Loucy (cell line): ENCODE measurements at regions not wholly inside any gene's neighbourhood (a gene's known extent, or its start where the extent isn't known, plus 50 kb on each side); places are given as distances from the start of the nearest gene placed in this dataset.

Experiments used
- H2AFZ ChIP-seq: fragments of 200-600 bp; sonication (generic); 2 replicates; pipeline ENCODE4 v1.6.0; 2016; ENCODE audit warnings: antibody characterized with exemption, mild to moderate bottlenecking, low read length, moderate library complexity
- H3F3A ChIP-seq: fragments of 200-600 bp; 2 replicates; pipeline ENCODE4 v1.6.0; 2016; ENCODE audit warnings: antibody characterized with exemption, low read depth, mild to moderate bottlenecking
- H3K27me3 ChIP-seq: fragments of 200-600 bp; sonication (generic); 2 replicates; pipeline ENCODE4 v1.6.1; 2014; ENCODE audit warnings: low read length, mild to moderate bottlenecking; ENCODE audit not compliant: insufficient read depth, poor library complexity, severe bottlenecking
- H3K36me3 ChIP-seq: fragments of 200-600 bp; sonication (generic); 2 replicates; pipeline ENCODE4 v1.6.1; 2016; ENCODE audit warnings: low read length; ENCODE audit not compliant: insufficient read depth
- H3K4me1 ChIP-seq: fragments of 200-600 bp; sonication (generic); 2 replicates; pipeline ENCODE4 v1.5.1; 2014; ENCODE audit warnings: low read length, mild to moderate bottlenecking; ENCODE audit not compliant: insufficient read depth, poor library complexity, severe bottlenecking
- H3K4me2 ChIP-seq: fragments of 200-600 bp; sonication (generic); 2 replicates; pipeline ENCODE4 v1.6.0; 2014; ENCODE audit warnings: antibody characterized with exemption, low read length, low read depth, mild to moderate bottlenecking; ENCODE audit not compliant: poor library complexity, severe bottlenecking
- H3K4me3 ChIP-seq: fragments of 200-600 bp; sonication (generic); 2 replicates; pipeline ENCODE4 v1.5.1; 2014; ENCODE audit warnings: low read length, mild to moderate bottlenecking, mixed read lengths; ENCODE audit not compliant: poor library complexity, severe bottlenecking
- H3K79me2 ChIP-seq: fragments of 200-600 bp; sonication (generic); 2 replicates; pipeline ENCODE4 v1.6.1; 2014; ENCODE audit warnings: low read length; ENCODE audit not compliant: insufficient read depth
- H3K9ac ChIP-seq: fragments of 200-600 bp; sonication (generic); 2 replicates; pipeline ENCODE4 v1.6.0; 2014; ENCODE audit warnings: mild to moderate bottlenecking, low read depth, low read length, moderate library complexity; ENCODE audit not compliant: poor library complexity, severe bottlenecking
- H3K9me2 ChIP-seq: fragments of 200-600 bp; sonication (generic); replicated peaks from 2 replicates; pipeline ENCODE4 v1.6.1; 2016; ENCODE audit warnings: low read depth, low read length, mixed read lengths
- H3K9me3 ChIP-seq: fragments of 200-600 bp; sonication (generic); 2 replicates; pipeline ENCODE4 v1.6.1; 2014; ENCODE audit warnings: mild to moderate bottlenecking, antibody characterized with exemption, low read length, low read depth; ENCODE audit not compliant: insufficient read depth
- H4K20me1 ChIP-seq: fragments of 200-600 bp; sonication (generic); 2 replicates; pipeline ENCODE4 v1.6.0; 2014; ENCODE audit warnings: antibody characterized with exemption, low read length, mild to moderate bottlenecking; ENCODE audit not compliant: insufficient read depth, poor library complexity, severe bottlenecking
- EZH2phosphoT487 ChIP-seq: fragments of 200-600 bp; IDR thresholded peaks from 2 replicates; pipeline ENCODE4 v1.6.1; 2018; ENCODE audit warnings: antibody characterized with exemption, mild to moderate bottlenecking, moderate library complexity, borderline replicate concordance
- TF ChIP-seq, protein P1 (sequence below): fragments of 200-600 bp; sonication (generic); conservative IDR thresholded peaks from 2 replicates; pipeline ENCODE4 v1.5.1; 2014; ENCODE audit warnings: mild to moderate bottlenecking, antibody characterized with exemption, low read length

- Histone ChIP-seq H3K4me2 (no peak overlapping the region), H2AFZ (no peak overlapping the region), H3F3A (no peaks in the 10 kb centered on the region), H3K9me3 (no peaks in the 10 kb centered on the region), H3K9ac (no peak overlapping the region), H3K4me1 (no peaks in the 10 kb centered on the region), H3K36me3 (no peaks in the 10 kb centered on the region), H3K4me3 (no peak overlapping the region), H4K20me1 (no peaks in the 10 kb centered on the region), H3K9me2 (no peaks in the 10 kb centered on the region), H3K79me2 (no peaks in the 10 kb centered on the region), H3K27me3 (no peaks in the 10 kb centered on the region)
- TF ChIP-seq EZH2phosphoT487: no peak
- TF ChIP-seq, protein P1, sequence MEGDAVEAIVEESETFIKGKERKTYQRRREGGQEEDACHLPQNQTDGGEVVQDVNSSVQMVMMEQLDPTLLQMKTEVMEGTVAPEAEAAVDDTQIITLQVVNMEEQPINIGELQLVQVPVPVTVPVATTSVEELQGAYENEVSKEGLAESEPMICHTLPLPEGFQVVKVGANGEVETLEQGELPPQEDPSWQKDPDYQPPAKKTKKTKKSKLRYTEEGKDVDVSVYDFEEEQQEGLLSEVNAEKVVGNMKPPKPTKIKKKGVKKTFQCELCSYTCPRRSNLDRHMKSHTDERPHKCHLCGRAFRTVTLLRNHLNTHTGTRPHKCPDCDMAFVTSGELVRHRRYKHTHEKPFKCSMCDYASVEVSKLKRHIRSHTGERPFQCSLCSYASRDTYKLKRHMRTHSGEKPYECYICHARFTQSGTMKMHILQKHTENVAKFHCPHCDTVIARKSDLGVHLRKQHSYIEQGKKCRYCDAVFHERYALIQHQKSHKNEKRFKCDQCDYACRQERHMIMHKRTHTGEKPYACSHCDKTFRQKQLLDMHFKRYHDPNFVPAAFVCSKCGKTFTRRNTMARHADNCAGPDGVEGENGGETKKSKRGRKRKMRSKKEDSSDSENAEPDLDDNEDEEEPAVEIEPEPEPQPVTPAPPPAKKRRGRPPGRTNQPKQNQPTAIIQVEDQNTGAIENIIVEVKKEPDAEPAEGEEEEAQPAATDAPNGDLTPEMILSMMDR: no peak
Measured at GRCh38 chr4:110878413-110878812, 255.5 kb upstream of the PITX2 start.

DNA sequence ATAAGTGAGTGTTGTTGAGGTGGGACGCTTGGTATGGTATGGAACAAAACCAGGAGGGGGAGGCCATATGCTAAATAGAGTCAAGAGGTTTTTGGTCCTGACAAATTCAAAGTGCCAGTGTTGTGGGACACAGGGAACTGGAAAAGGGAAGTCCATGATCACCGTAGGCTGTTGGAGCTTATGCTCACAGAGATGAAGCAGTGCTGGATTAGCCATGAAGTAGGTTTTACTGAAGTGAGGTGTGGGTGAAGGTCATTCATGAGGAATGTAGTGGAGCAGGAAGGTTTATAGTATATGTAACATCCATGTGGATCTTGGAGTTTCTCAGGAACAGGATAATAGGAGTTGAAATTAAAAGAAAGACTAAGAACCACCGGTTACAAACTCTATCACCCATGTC is 256.1 kb upstream of the PITX2 start:
- Histone ChIP-seq H3K27me3 (no peaks in the 10 kb centered on the region), H3K36me3 (no peaks in the 10 kb centered on the region), H3F3A (no peaks in the 10 kb centered on the region), H2AFZ (no peak overlapping the region), H3K4me1 (no peaks in the 10 kb centered on the region), H3K9me3 (no peaks in the 10 kb centered on the region), H4K20me1 (no peaks in the 10 kb centered on the region), H3K4me3 (no peak overlapping the region), H3K9ac (no peak overlapping the region), H3K79me2 (no peaks in the 10 kb centered on the region), H3K9me2 (no peaks in the 10 kb centered on the region), H3K4me2 (no peak overlapping the region)
- TF ChIP-seq EZH2phosphoT487: no peak

GRCh38 chr4:110886270-110886669 is 263.4 kb upstream of the PITX2 start:
- Histone ChIP-seq H2AFZ (no peak overlapping the region), H3K4me3 (no peak overlapping the region), H3F3A (no peaks in the 10 kb centered on the region), H3K4me1 (no peaks in the 10 kb centered on the region), H3K79me2 (no peaks in the 10 kb centered on the region), H3K9ac (no peak overlapping the region), H3K36me3 (no peaks in the 10 kb centered on the region), H3K9me3 (no peaks in the 10 kb centered on the region), H3K27me3 (no peaks in the 10 kb centered on the region), H3K9me2 (no peaks in the 10 kb centered on the region), H3K4me2 (no peak overlapping the region), H4K20me1 (no peaks in the 10 kb centered on the region)
- TF ChIP-seq, protein P1: no peak
- no peak for TF ChIP-seq EZH2phosphoT487

DNA sequence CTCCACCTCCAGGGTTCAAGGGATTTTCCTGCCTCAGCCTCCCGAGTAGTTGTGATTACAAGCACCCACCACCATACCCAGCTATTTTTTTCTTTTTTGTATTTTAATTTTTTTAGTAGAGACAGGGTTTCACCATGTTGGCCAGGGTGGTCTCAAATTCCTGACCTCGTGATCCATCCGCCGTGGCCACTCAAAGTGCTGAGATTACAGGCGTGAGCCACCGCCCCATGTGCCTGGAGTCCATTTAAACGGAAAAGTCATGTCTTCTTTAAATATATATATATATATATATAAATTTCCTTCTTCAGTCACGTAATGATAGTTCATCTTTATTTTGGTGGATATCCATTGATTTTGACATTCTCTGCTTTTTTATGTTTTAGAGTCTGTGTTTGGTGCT is 264.0 kb upstream of the PITX2 start:
- TF ChIP-seq EZH2phosphoT487: no peak
- TF ChIP-seq, protein P1: no peak
- no peak overlapping the region for H3K4me2 ChIP-seq
- no peaks in the 10 kb centered on the region for H3K79me2 ChIP-seq
- H3K9me2 ChIP-seq: no peaks in the 10 kb centered on the region
- H2AFZ ChIP-seq: no peak overlapping the region
- no peaks in the 10 kb centered on the region for H4K20me1 ChIP-seq
- H3K9me3 ChIP-seq: no peaks in the 10 kb centered on the region
- no peaks in the 10 kb centered on the region for H3K27me3 ChIP-seq
- H3K36me3 ChIP-seq: no peaks in the 10 kb centered on the region
- no peak overlapping the region for H3K4me3 ChIP-seq
- H3F3A ChIP-seq: no peaks in the 10 kb centered on the region
- no peak overlapping the region for H3K9ac ChIP-seq
- no peaks in the 10 kb centered on the region for H3K4me1 ChIP-seq
